GM12874 (cell line): ENCODE measurements at regions not wholly inside any gene's neighbourhood (a gene's known extent, or its start where the extent isn't known, plus 50 kb on each side); places are given as distances from the start of the nearest gene placed in this dataset.

Experiments
- TF ChIP-seq, protein P1 (sequence below): IDR thresholded peaks from 2 replicates; pipeline ENCODE4 v1.5.1; 2011; ENCODE audit warnings: low read depth, mild to moderate bottlenecking, control low read depth, low read length, moderate library complexity; ENCODE audit not compliant: insufficient read depth

DNA sequence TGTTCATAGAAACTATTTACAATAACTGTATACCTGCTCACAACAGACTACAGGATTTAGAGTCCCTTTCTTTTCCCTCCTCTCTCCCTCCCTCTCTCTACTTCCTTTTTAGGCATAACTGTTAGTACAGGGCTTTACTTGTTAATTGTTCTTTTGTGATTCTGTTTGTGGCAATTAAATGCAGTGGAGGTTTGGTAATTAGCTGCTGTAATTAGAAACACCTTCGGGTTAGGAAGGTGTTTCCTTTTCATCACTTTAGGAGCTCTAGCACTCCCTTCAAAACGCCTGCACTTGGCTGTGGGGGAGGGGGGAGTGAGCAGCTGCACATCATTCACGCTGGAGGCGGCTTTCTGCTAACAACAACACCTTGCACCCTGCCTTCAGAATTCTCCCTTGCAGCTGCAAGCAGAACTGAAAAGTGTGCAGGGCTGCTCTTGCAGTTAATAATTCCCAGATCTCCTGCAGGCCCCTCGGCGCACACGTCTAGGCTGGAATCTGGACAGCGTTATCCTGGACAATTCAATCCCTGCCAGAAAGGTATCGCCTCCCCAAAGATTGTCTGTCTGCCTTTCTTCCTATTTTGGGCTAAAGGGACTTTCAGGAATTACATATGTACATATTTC is 242.6 kb upstream of the RGMA start:
- TF ChIP-seq, protein P1, sequence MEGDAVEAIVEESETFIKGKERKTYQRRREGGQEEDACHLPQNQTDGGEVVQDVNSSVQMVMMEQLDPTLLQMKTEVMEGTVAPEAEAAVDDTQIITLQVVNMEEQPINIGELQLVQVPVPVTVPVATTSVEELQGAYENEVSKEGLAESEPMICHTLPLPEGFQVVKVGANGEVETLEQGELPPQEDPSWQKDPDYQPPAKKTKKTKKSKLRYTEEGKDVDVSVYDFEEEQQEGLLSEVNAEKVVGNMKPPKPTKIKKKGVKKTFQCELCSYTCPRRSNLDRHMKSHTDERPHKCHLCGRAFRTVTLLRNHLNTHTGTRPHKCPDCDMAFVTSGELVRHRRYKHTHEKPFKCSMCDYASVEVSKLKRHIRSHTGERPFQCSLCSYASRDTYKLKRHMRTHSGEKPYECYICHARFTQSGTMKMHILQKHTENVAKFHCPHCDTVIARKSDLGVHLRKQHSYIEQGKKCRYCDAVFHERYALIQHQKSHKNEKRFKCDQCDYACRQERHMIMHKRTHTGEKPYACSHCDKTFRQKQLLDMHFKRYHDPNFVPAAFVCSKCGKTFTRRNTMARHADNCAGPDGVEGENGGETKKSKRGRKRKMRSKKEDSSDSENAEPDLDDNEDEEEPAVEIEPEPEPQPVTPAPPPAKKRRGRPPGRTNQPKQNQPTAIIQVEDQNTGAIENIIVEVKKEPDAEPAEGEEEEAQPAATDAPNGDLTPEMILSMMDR, result no peak

GRCh38 chr15:93330912-93331544 is 242.0 kb upstream of the RGMA start:
- TF ChIP-seq, protein P1, result no peak

GRCh38 chr15:93327364-93327763 is 238.4 kb upstream of the RGMA start:
- TF ChIP-seq, protein P1, result no peak

- TF ChIP-seq, protein P1, result no peak
Observed at GRCh38 chr15:93324186-93324975, 235.4 kb upstream of the RGMA start.

DNA sequence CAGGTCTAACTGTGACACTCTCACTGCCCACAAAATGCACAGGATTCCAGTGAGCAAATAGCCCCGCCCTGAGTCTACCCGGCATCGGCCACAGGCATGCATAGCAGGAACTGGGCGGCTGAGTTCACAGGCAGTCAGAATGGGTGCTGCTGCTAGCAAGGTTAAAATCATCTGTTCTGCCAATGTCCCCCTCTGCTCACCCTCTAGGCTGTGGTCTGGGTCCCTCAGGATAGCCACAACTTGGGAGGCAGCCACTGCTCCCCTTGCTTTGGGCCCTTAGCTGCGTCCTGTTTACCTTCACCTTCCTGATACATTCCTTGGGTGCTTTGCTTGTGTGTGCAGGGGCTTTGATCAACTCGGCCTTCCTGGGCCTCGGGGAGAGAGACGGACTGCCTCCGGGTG is 232.9 kb upstream of the RGMA start:
- TF ChIP-seq, protein P1, result no peak

DNA sequence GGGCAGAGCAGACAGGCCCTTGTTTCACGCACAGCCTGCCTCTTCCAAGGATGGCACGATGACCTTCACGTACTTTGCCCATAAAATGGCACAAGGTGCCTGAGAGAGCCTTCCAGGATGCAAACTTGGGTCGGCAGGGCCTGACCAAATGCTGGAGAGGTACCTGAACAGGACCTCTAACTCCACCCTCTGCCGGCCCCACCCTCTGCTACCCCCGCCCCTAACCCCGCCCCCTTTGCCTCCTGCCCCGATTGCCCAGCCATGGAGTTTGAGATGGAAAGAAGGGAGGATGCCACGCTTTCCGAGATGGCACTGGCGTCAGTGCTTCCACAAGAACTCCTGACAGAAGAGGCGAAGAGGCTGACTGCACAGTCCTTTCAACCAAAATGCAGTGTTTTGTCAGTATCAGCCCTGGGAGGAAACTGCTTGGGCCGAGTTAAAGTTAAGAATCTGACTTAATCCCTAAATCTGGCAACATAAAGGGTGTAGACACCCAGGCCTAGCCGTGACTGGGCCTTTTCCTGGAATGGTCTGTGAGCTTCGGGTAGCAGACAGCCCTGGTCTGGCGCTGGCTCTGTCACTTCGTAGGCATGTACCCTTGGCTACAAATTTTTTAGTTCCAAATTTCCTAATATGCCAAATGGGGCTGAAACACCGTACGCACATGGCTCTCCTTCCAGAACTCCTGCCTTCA is 230.3 kb upstream of the RGMA start:
- TF ChIP-seq, protein P1, result no peak

DNA sequence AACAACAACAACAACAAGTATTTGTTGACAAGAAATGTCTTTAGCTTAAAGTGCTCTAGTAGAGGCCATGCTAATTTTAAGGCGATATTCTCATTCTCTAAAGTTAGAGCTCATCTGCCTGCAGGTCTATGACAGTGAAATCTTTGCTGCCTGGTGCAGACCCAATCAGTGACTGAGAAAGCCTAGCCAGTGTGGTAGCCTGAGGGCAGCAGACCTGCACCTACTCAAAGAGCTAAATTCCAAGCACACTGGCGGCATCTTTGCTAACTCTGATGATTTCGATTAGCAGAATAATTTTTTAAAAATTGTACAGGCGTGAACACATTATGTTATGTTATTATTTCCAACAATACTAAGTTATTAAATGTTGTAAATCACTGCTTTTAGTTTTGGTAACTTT is 228.8 kb upstream of the RGMA start:
- TF ChIP-seq, protein P1, result no peak
